DMS 273 (cell line): ENCODE measurements at regions not wholly inside any gene's neighbourhood (a gene's known extent, or its start where the extent isn't known, plus 50 kb on each side); places are given as distances from the start of the nearest gene placed in this dataset.

Experiments used
- DNase-seq: peaks from one replicate; lab custom pipeline; 2025; ENCODE audit not compliant: unreplicated experiment; lab: John Stamatoyannopoulos, UW

DNA sequence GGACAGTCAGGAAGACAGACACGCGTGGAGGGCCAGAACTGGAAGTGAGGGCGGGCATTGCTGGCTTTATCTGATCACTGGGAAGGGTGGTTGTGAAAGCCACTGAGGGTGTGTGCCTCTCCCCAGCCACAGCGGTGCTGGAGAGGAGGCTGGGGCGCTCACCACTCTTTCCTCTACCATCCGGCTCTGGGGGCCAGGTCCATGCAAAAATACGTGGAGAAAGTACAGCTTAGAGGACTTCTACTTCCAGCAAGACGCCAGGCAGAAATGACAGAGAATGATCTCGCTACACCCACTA is 148.8 kb upstream of the RPS6KA2 start:
- DNase-seq = no peak

DNA sequence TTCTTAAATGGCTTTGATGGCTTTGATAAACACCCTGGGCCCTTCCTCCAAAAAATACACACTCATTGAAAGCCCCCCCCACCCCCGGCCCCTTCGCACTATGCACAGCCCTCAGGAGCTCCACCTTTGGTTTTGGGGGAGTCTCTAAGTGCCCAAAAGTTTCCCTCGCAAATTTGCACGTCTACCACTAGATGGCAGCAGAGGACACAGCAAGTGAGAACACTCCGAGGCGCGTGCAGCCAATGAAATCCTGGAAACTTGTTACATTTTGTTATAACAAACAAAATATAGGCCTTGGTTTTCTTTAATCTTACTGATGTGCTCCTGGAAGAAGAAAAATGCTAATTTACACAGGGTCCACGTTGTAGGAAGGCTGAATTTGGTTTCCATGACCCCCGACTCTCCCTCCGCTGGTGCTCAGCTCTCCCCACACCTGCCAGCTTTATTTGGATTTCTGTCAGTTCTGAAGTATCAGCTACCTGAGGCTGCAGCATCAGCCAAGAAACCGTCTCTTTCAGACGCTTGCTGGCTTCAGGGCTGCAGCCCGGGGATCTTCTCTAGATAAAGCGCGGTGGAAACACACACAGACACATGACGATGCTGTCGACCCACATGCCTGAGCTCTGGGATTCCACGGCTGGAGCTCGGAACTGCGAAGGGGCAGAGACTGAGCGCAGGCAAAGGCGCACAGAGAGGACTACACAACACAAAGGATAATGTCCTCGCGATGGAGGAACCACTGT is 148.3 kb upstream of the RPS6KA2 start:
- peak; percentile 88 for DNase-seq

DNA sequence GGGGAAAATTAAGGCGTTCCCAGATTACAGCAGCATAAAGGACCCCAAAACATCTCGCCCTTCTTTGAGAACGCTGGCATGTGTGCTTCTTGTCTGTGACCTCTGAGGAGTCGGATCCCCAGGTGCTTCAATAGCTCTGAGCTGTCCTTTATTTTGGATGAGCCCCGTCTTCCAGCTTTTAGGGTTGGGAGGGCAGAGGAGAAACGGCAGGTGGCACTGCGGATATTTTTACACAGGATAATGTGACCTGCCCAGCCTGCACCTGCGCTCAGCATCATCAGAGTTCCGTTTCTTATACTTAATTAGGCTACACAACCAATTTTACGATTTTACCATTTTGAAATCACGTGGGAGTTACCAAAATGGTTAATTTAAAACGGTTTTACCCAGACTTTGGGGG is 147.7 kb upstream of the RPS6KA2 start:
- no peak for DNase-seq

DNA sequence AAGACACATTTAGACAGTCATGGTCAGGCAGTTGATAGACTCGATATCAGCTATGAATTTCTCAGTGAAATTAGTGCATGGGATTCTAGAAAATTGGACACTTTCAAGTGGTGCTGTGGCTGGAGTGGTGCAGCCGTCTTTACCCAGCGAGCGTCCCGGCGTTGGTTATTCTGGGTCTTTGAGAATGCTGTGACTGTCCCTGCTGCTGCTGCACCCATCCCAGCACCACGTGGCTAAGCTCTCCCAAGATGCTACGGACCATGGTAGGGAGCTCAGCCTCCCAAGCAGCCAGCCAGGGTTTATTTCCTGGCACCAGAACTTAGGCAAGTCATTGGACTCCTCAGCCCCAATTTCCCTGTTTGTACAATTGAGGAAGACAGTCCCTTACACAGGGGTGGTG is 147.2 kb upstream of the RPS6KA2 start:
- no peak for DNase-seq

DNA sequence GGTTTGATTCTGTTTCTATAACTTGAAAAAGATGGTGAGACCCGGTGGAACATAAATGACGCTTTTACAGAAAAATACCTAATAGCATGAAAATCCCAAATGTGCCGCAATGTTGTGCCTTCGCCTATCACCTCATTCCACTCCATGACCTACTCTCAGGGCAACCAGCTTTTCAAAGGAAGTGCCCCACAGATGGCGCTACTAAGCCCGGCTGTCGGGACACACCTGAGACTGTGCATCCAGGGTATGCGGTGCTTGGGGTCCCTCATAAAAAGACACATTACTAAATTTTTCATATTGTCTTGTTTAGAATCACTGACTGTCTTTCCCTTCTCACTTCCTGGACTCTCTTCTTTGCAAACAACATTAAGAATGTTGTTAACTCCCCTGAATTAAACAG is 145.5 kb upstream of the RPS6KA2 start:
- DNase-seq = peak; percentile 26

DNA sequence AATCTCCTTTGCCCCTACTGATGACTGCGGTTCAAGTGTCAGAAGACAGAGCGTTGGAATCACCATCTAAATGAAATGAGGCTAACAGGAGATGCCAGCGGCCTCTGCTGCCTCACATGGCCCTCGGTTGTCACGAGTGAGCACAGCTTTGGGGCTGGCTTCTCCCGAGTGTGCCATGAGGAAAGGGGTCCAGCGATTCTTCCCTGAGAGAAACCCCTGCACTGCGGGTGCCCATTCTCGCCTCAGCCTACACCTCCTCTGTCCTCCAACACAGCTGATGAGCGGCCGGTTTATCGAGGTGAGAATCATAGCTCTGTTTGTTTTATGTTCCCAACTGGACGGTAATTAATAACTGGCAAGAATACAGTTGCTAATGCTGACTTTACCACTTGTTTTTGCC is 144.7 kb upstream of the RPS6KA2 start:
- DNase-seq = no peak

DNA sequence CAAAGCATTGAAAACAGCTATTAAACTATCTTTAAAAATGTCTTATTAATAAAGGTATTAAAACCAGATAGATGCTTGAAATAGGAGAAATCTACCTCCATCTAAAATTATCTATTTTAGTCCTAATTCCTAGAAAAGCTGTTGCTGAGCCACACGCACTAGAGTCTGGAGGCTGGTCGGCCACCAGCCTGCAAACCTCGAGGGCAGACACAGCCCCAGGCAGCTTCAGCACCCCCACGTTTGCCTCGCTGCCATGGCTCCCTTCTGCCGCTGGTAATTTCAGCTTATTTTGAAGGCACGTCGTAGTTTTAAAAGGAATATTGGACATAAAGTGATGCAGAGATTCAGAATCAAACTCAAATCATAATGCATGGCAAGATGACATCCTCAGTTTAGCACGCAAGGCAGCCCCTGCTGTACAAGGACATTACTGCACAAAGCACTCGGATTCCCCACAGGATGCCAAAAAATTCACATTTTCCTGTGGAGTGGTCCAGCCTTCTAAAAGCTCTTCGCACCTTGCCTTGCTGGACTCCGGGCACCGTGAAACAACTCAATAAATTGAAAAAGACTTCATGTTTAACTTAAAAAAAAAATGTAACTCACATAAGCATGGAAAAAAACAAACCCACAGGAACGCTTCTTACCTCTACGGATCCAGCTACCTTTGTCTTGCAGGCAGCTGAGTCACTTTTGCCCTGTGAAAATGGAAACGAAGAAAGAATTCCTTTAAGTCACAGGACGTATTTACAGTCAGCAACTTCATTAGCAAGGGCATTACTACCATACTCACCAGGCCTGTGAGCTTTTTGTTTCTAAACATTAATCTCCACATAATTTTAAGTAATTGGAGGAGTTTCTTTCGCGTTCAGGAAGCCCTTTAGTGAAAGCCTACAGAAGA is 143.4 kb upstream of the RPS6KA2 start:
- peak; percentile 13 for DNase-seq

DNA sequence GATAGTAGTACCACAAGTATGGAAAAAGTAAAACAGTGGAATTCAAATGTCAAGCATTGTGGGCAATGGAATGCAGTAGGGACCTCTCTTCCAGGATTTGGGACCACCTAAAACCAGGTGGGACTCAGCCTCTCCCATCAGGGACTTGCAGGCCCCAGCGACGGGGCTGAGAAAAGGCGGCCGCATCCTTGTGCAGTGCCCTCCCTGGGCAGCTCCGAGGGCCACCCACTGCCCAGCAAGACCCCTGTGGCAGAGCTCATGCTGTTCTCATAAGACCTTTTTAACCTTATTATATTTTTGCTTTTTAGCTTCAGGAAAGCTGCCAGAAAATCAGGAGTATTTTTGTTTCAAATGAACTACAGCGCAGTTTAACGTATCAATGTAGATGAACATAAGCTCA is 142.6 kb upstream of the RPS6KA2 start:
- no peak for DNase-seq

DNA sequence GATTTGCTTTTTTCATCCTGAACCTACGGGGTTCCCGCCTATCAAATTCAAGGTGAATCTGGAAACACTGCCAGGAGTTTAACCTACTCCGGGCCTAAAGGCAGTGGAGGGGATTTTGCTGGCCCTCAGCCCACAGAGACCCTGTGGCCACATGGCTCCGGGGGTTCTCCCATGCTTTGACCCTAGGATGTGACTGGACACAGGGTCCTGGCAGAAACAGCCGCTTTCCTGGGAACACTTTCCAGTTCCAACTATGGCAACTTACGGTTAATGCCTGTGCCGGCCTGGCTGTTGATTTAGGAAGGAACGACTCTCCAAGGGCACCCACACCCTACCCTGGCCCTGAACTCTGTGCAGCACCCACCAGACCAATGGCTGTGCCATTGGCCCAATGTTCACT is 141.7 kb upstream of the RPS6KA2 start:
- DNase-seq = no peak

DNA sequence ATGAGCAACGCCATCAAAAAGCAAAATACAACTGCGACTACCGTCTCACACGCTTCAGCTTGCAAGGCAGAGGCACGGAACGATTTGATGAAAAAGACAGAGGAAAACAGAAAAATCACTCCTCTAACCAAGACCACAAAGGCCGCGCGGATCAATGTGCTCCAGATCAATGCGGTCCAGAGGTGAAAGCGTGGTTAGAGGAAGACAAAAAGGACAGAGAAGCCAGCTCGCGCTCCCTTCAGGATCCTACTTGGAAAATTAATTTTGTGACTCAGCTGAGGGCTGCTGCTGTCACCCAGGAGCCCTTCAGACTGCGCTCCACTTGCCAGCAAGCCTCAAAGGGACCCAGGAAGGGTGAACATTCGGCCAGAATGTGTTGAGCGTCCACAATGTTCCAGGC is 140.2 kb upstream of the RPS6KA2 start:
- DNase-seq = no peak

DNA sequence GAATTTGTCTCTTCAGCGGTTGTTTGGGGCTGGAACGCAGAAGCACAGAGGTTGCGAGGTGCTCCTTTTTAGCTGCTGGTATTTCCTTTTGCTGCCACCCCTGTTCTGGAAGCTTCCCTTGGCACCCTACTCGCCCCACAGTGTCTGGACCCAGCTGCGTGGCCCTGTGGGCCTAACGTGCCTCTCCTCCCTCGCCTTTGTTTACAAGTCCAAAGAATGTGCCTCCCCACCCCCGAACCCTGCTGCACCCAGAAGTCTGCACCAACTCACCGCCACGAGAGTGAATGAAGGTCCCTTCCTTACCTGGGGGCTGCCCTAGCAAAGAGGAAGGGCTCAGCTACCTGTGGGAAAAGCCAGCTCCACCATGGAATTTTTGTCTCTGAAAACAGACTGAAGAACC is 139.7 kb upstream of the RPS6KA2 start:
- no peak for DNase-seq

DNA sequence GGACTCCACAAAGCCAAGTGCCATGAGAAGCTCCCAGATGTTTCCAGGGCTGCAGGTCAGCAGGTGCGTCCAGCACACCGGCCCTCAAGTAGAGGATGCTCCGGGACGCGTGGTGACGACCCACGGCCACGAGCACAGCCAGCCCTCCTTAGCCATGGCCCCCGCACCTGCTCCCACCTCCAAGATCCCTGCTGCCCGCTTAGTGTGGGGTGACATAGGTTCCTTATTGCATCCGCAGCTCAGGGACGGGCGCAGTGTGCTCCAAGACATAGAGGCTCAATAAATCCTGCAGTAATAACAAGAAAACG is 138.1 kb upstream of the RPS6KA2 start:
- no peak for DNase-seq

DNA sequence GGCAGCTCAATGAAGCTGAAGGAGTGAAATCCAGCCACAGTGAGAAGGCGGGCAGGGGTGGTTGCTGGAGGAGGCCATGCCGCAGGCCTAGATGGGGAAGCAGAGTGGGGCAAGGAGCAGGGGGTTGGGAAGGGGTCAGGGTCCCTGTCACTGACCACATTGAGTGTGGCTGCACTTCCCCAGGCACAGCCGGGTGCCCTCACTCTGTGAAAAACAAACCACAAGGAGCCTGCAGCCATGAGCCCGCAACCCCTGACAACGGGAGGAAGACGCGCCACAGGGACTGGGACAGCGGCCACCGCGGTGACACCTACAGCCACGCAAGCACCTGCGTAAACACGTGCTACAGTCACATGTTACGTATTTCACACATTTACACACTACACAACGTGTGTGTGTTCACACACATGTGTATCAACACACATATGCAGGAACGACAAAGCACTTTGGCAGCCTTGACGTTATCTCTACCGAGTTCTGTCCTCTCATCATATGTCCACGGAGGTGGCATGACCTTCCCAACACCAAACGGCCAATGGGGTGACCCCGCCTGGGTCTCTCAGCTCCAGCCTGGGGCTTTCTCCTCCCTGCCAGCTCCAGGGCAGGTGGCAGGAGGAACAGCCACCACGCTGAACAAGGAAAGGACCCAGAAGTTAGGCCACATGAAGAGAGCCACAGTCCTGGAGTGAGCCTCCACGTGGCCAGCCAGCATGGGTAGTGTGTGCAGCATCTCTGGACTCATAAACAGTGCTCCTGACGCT is 137.6 kb upstream of the RPS6KA2 start:
- no peak for DNase-seq

DNA sequence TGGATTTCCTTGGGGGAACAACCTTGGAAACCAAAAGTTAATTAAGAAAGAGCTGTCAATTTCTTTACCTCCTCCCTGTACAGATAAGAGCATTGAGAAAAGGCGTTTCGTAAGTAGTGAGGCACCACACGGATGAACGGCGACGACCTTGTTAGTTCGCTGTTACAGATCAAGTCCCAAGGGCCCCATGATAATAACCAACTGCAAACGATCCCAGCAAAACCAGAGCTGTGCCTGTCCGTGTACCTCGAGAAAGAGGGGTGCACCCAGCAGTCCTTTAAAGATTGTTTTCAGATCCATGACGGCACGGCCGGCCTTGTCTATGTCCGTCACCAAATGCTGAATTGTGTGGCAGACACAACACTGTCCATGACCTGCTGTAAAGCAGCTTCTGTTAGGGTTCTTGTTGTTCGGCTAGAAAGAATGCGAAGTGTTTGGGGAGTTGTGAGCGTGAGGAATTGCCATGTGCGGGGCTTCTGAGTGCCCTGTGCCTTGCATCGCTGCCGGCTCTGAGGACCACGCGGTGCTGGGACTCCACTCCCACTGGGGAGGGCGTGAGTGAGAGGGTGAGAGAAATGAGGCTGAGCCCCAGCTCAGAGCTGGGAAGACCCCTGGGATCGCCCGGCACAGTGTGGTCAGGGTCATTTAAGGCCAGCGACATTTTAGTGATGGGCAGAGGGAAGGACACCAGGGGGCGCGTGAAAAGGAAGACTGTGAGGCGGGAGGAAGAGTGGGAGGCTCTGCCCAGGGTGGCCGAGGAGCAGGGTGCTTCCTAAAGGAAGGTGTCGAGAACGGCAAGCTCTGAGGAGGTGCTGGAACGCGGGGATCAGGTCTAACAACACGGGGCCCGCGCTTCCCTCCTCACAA is 136.8 kb upstream of the RPS6KA2 start:
- DNase-seq = no peak

DNA sequence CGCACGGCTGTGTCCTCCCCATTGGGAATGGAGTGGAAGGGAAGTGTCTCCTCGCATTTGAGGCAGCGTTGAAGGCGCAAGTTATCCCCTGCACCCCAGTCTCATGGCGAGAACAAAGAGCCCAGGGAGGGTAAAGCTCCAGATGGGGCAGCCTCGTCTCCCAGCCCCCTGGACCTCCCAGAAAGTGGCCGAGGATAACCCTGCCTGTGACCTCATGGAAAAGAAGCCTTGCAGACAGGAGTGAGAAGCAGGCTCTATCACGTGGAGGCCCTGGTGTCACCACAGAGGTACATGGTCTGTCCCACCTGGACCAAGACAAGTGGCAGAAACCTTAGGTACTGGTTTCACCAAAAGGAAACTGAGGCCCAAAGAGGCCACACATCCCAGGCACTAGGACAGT is 134.8 kb upstream of the RPS6KA2 start:
- no peak for DNase-seq

DNA sequence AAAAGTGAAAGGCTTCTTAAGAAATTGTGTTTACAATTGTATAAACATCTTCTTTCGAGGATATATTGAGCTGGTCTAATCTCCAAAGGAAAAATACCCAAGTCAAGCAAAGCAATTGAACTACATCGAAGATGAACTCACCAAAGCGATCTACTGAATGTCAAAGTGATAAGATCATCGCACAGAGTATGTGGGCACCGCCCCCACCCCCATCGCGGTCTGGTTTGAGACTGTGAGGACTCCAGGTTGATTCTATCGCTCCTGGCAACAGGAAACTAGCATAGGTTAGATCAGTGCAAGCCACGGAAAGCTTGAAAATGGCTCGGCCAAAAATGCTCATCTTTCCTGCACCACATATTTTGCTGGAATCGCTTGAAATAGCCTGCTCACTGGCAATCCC is 133.2 kb upstream of the RPS6KA2 start:
- no peak for DNase-seq

DNA sequence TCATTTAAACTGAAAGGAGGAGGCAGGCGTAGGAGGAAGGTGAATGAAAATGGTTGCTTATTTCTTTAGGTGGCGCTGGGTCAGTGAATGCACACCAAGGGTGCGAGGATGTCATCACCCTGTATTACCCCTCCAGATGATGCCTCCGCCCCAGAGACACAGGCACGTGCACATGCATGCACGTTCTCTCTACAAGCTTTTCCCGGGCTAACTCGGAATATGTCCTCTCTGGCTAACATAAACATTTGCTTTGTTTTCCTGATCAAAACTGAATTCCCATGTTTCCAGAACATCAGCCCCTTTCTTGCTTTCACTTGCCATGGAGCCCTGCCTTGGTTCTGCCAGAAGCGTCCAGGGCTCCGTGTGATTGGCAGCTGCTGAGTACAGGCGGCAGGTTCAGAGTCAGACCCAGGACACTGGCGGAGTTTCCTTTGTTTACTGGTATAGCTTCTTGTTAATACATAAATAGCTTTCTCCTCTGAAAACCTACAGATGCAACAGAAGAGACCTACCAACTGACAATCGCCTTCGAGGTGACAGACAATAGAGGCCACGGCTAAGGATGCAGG is 131.2 kb upstream of the RPS6KA2 start:
- no peak for DNase-seq

DNA sequence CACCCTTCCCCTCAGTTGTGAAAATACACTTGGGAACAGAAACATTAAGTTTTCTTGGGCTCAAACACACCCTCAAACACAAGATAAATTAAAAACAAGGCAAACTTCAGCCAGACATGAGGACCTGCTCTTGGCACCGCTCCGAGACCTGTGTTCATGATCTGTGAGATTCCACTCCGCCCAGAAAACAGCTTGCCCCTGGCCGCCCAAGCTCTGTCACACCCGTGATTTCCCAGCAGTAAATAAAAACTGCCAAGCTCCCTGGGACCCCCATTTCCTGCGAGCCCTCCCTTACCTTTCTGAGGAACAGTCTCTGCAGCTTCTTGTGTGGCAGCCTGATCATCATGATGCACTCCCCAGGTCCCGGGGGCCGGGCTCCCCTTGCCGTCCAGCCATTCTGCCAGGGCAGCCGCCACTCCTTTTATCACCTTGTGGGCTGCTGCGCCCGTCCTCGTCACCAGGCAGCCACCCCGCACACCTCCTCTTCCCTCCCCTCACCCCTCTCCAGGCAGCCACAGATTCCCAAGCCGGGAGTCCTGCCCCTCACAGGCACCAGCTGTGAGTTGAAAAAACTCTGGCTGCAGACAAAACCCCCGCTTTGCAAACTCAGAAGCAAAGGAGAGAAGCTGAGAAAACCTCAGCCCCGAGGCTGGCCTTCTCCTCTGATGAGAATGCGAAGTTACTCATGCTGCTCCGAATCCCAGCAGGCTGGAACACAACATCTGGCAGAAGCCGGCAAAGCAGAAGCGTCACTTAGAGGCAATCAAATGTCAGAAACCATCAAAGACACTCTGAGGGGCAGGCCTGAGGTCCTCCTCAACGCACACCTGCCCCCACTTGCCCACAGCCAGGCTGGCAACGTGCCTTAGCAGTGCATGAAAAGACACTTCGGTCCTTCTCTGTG is 130.4 kb upstream of the RPS6KA2 start:
- DNase-seq = peak; percentile 52

DNA sequence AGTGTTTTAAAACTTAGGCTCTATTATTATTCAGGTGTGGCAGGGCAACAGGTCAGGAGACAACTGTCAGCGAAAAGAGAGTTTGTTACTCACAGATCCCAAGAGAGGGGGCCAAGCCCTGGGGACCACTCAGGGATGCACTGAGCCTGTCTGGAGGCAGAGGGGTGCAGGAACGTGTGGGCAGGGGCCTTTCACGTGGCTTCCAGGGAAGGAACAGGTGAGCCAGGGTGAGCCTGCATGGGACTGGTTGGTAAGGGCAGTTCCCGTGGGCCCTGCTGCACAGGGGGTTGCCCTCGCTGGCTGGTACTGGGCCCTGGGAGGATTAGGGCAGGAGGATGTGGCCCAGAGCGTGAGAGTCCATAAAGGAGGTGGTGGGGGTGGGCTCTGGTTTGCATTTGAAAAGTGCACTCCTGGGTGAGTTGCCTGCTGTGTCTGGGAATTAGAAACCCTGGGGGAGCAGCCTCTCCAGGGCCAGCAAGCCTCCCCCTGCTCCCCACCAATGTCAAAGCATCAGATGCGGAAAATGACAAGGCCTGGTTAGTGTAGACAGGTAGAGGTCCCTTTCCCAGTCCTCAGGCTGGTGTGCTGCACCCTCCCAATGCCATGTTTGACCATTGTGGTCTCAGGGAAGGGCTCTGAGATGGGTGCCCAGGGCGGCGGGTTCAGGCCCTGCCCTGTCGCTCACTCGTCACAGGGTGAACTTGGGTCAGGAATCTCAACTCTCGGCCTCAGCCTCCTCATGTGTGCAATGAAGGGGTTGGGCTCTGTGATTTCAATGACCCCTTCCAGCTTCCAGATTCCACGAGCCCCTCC is 127.4 kb upstream of the RPS6KA2 start:
- DNase-seq = no peak
